GM12878 (cell line): ENCODE measurements at regions not wholly inside any gene's neighbourhood (a gene's known extent, or its start where the extent isn't known, plus 50 kb on each side); places are given as distances from the start of the nearest gene placed in this dataset.

Experiments
- ATAC-seq: fragments of 200-7000 bp; cut with Tn5 transposase; 3 replicates; pipeline ENCODE4 v1.9.1; 2020; ENCODE audit warnings: mild to moderate bottlenecking, moderate library complexity
- BruUV-seq: library from RNA; stranded (reverse); fragments of 400-500 nt; replicated peaks from 2 replicates; lab custom pipeline; 2021; lab: Mats Ljungman, UMichigan
- CTCF ChIA-PET: fragments of 300-600 bp; sonication (Branson Sonifier 250); formaldehyde crosslinking; extraction: SDS; loops from one replicate; lab custom pipeline; 2021; ENCODE audit warnings: inconsistent platforms; lab: Yijun Ruan, JAX
- POLR2A ChIA-PET: fragments of 350-600 bp; formaldehyde crosslinking; extraction: SDS; loops from one replicate; lab custom pipeline; 2021; ENCODE audit warnings: inconsistent platforms; lab: Charles Lee
- RAD21 ChIA-PET: fragments of 300-600 bp; sonication (Branson Sonifier 250); formaldehyde crosslinking; loops from one replicate; lab custom pipeline; 2023; ENCODE audit warnings: antibody characterized with exemption; ENCODE audit not compliant: unreplicated experiment; lab: Charles Lee
- SMC1A ChIA-PET: fragments of 300-600 bp; sonication (Branson Sonifier 250); formaldehyde crosslinking; loops from one replicate; lab custom pipeline; 2023; ENCODE audit not compliant: unreplicated experiment, uncharacterized antibody; lab: Charles Lee
- DNase-seq: peaks from one replicate; pipeline ENCODE4 v3.0.0-alpha.2; 2011; ENCODE audit warnings: low read depth, low spot score
- FAIRE-seq: peaks from 3 replicates; lab custom pipeline; 2011; peaks lifted over from hg19 to GRCh38; lab: Jason Lieb, UNC
- H2AFZ ChIP-seq: 2 replicates; pipeline ENCODE4 v1.6.0; 2011; ENCODE audit warnings: low read depth, low read length, control low read depth; ENCODE audit not compliant: control insufficient read depth
- H3K27ac ChIP-seq: 2 replicates; pipeline ENCODE4 v1.5.1; 2011; ENCODE audit warnings: control low read depth; ENCODE audit not compliant: control insufficient read depth, insufficient read depth
- H3K27me3 ChIP-seq, 2 experiments: replicated peaks in 1 of 2; 2 replicates each; pipeline versions ENCODE4 v1.6.0 to v1.6.1; 2011; ENCODE audit warnings: low read length in 1 of 2; ENCODE audit not compliant: control insufficient read depth in 2 of 2, insufficient read depth in 2 of 2
- H3K36me3 ChIP-seq, 2 experiments: 2 replicates each; pipeline ENCODE4 v1.5.1; 2011; ENCODE audit warnings: low read length in 1 of 2; ENCODE audit not compliant: control insufficient read depth in 2 of 2, insufficient read depth in 2 of 2
- H3K4me1 ChIP-seq: 2 replicates; pipeline ENCODE4 v1.6.1; 2011; ENCODE audit warnings: mild to moderate bottlenecking, low read length, moderate library complexity, mixed read lengths; ENCODE audit not compliant: control insufficient read depth, insufficient read depth
- H3K4me2 ChIP-seq: 2 replicates; pipeline ENCODE4 v1.6.0; 2011; ENCODE audit warnings: control low read depth; ENCODE audit not compliant: control insufficient read depth, insufficient read depth
- H3K4me3 ChIP-seq: fragments of 200-600 bp; sonication (generic); 2 replicates; pipeline ENCODE4 v1.5.1; 2016
- H3K79me2 ChIP-seq: 2 replicates; pipeline ENCODE4 v1.6.0; 2011; ENCODE audit warnings: low read length; ENCODE audit not compliant: control insufficient read depth, insufficient read depth
- H3K9ac ChIP-seq: 2 replicates; pipeline ENCODE4 v1.8.0; 2011; ENCODE audit warnings: low read length, control low read depth, mixed read lengths; ENCODE audit not compliant: control insufficient read depth, insufficient read depth
- H3K9me3 ChIP-seq: replicated peaks from 3 replicates; pipeline ENCODE4 v1.5.1; 2011; ENCODE audit warnings: mild to moderate bottlenecking, low read length; ENCODE audit not compliant: control insufficient read depth, insufficient read depth
- H4K20me1 ChIP-seq: 2 replicates; pipeline ENCODE4 v1.6.0; 2011; ENCODE audit not compliant: control insufficient read depth, insufficient read depth
- CBX3 ChIP-seq: fragments of 200-600 bp; sonication (generic); IDR thresholded peaks from 2 replicates; pipeline ENCODE4 v1.6.1; 2016; ENCODE audit warnings: low read depth, borderline replicate concordance
- CREM ChIP-seq: IDR thresholded peaks from 2 replicates; pipeline ENCODE4 v1.6.1; 2014; ENCODE audit warnings: antibody characterized with exemption, low read depth
- SMAD5 ChIP-seq: IDR thresholded peaks from 2 replicates; pipeline ENCODE4 v1.6.1; 2016; ENCODE audit warnings: antibody characterized with exemption, low read depth
- WGBS: methylation state at CpG from one replicate; pipeline ENCODE4 v1.1.6; 2016; ENCODE audit warnings: low lambda C conversion rate; ENCODE audit not compliant: insufficient replicate concordance, insufficient coverage; ENCODE audit errors: missing lambda C conversion rate; 5-methylcytosine and 5-hydroxymethylcytosine counted together
- in situ Hi-C: fragments of 300-500 bp; cut with MboI; formaldehyde crosslinking; loops from 9 replicates; pipeline ENCODE4 v1.14.3; 2018; ENCODE audit warnings: mixed read lengths
- intact Hi-C: fragments of 100-400 bp; cut with micrococcal nuclease; formaldehyde crosslinking; loops from one replicate; pipeline ENCODE4 v1.14.2; 2022; ENCODE audit not compliant: unreplicated experiment
- TF ChIP-seq, protein P1 (sequence below): fragments of 450-650 bp; formaldehyde crosslinking; IDR thresholded peaks from 2 replicates; pipeline ENCODE4 v1.5.0; 2022; ENCODE audit warnings: mild to moderate bottlenecking, missing genetic modification characterization
- TF ChIP-seq, protein P2 (sequence below): fragments of 150-350 bp; IDR thresholded peaks from 2 replicates; pipeline ENCODE4 v1.6.1; 2016; ENCODE audit warnings: low read depth, low read length

DNA sequence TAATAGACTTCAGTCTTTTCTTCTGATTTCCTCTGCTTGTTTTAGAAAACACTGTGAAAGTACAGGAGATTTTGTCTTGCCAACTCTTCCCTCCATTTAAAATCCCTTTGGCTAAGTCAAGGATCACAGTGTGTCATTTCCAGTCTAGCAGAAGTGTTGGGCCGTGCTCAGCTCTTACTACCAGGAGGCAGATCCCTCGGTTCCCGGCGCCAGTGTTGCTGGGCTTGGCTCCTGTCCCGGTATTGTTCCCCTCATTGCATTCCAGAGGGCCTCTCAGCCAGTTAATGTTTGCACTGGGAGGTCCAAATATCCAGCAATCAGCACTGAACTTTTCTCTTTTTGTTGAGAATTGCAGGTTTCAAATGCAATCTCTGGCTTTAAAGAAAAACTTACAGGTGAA, 612.1 kb upstream of the MGMT start (continued):
- TF ChIP-seq, protein P1, sequence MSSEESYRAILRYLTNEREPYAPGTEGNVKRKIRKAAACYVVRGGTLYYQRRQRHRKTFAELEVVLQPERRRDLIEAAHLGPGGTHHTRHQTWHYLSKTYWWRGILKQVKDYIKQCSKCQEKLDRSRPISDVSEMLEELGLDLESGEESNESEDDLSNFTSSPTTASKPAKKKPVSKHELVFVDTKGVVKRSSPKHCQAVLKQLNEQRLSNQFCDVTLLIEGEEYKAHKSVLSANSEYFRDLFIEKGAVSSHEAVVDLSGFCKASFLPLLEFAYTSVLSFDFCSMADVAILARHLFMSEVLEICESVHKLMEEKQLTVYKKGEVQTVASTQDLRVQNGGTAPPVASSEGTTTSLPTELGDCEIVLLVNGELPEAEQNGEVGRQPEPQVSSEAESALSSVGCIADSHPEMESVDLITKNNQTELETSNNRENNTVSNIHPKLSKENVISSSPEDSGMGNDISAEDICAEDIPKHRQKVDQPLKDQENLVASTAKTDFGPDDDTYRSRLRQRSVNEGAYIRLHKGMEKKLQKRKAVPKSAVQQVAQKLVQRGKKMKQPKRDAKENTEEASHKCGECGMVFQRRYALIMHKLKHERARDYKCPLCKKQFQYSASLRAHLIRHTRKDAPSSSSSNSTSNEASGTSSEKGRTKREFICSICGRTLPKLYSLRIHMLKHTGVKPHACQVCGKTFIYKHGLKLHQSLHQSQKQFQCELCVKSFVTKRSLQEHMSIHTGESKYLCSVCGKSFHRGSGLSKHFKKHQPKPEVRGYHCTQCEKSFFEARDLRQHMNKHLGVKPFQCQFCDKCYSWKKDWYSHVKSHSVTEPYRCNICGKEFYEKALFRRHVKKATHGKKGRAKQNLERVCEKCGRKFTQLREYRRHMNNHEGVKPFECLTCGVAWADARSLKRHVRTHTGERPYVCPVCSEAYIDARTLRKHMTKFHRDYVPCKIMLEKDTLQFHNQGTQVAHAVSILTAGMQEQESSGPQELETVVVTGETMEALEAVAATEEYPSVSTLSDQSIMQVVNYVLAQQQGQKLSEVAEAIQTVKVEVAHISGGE (CRISPR knock-in tag): no peak
- TF ChIP-seq, protein P2, sequence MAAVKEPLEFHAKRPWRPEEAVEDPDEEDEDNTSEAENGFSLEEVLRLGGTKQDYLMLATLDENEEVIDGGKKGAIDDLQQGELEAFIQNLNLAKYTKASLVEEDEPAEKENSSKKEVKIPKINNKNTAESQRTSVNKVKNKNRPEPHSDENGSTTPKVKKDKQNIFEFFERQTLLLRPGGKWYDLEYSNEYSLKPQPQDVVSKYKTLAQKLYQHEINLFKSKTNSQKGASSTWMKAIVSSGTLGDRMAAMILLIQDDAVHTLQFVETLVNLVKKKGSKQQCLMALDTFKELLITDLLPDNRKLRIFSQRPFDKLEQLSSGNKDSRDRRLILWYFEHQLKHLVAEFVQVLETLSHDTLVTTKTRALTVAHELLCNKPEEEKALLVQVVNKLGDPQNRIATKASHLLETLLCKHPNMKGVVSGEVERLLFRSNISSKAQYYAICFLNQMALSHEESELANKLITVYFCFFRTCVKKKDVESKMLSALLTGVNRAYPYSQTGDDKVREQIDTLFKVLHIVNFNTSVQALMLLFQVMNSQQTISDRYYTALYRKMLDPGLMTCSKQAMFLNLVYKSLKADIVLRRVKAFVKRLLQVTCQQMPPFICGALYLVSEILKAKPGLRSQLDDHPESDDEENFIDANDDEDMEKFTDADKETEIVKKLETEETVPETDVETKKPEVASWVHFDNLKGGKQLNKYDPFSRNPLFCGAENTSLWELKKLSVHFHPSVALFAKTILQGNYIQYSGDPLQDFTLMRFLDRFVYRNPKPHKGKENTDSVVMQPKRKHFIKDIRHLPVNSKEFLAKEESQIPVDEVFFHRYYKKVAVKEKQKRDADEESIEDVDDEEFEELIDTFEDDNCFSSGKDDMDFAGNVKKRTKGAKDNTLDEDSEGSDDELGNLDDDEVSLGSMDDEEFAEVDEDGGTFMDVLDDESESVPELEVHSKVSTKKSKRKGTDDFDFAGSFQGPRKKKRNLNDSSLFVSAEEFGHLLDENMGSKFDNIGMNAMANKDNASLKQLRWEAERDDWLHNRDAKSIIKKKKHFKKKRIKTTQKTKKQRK: no peak
- TF ChIP-seq CBX3: no peak

DNA sequence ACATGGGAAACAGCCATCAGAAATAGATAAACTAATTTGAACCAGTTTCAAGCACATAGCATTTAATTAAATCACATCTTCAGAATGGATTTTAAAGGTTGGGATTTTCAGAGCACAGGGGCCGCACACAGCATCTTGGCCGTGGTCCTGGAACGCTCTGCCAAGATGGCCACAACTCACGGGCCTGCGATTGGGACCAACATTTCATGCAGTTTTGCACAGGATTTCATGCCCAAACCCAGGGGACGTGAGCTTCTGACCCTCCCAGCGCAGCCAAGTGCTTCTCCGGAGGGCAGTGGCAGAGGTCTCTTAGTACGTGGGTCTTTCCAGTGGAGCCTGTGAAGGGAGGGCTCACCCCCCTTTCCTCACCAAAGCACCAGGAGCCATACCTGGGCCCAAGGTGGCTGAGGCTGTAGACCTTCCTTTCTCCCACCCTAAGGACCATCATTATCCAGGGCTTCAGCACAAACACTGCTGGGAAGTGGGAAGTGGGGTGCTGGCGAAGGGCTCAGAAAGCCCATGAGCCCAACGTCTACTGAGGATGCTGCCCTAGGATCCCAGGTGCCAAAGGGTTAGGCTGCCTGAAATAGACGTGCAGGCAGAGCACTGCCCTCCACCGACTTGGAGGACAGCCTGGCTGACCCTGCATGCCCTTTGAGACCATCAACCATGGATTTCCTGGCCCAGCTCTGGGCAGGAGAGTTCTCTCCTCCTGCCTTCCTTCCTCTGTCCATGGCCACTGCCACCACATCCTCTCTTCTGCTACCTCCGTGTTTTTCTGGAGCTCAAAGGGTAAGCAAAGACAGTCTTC, 611.2 kb upstream of the MGMT start:
- POLR2A ChIA-PET: no interaction called here
- 14% methylated on average over 14 of the region's 14 CpGs for WGBS
- Histone ChIP-seq H2AFZ (no peak overlapping the region), H3K79me2 (no peaks in the 10 kb centered on the region), H3K4me3 (no peak overlapping the region), H3K9me3 (no peaks in the 10 kb centered on the region), H4K20me1 (no peaks in the 10 kb centered on the region), H3K4me1 (no peaks in the 10 kb centered on the region), H3K4me2 (no peak overlapping the region), H3K36me3 (no peaks in the 10 kb centered on the region), H3K27me3 (peaks cover 0 to 3% of the 10 kb centered on the region in 2 experiments; a peak in 1 of 4 replicates), H3K27ac (no peak overlapping the region), H3K9ac (no peak overlapping the region)
- in situ Hi-C loops: no loop called here
- TF ChIP-seq CREM: no peak
- TF ChIP-seq SMAD5: no peak
- RAD21 ChIA-PET: no interaction called here
- no peak for FAIRE-seq
- intact Hi-C loops: loop anchor here (10.0 kb wide), 1 partner anchor 591 kb away; no protein-coding TSS in a partner anchor
- no peak for ATAC-seq
- DNase-seq: no peak
- SMC1A ChIA-PET: interaction anchor here (1.1 to 1.3 kb wide), 2 partner anchors 10 to 22 kb away, joined by 3 to 4 read pairs; no protein-coding TSS in a partner anchor
- BruUV-seq: no TSS peak
- CTCF ChIA-PET: no interaction called here
